Uterus (tissue), 2 donors: ENCODE measurements at regions not wholly inside any gene's neighbourhood (a gene's known extent, or its start where the extent isn't known, plus 50 kb on each side); places are given as distances from the start of the nearest gene placed in this dataset.

Source experiments
- CTCF ChIP-seq, 4 experiments: fragments of 200-600 bp in 2 of 4; fragments of 450-650 bp in 2 of 4; sonication (generic) in 2 of 4; IDR thresholded peaks; one replicate each; pipeline ENCODE4 v1.5.1; 2016 to 2019; ENCODE audit warnings: antibody characterized with exemption in 4 of 4, mild to moderate bottlenecking in 2 of 4, moderate library complexity in 1 of 4
- POLR2A ChIP-seq, 2 donors: fragments of 450-650 bp; IDR thresholded peaks; one replicate each; pipeline ENCODE4 v1.6.1; 2016; ENCODE audit warnings: antibody characterized with exemption in 2 of 2, mild to moderate bottlenecking in 1 of 2, moderate library complexity in 1 of 2

- TF ChIP-seq POLR2A (IDR thresholded peaks at IDR 0.05) = no peak
- no peak for TF ChIP-seq CTCF (IDR thresholded peaks at IDR 0.05)
Observed at GRCh38 chr17:30579610-30580315, 102.6 kb downstream of the GOSR1 start.
